HCT116 (cell line): ENCODE measurements at regions not wholly inside any gene's neighbourhood (a gene's known extent, or its start where the extent isn't known, plus 50 kb on each side); places are given as distances from the start of the nearest gene placed in this dataset.

ENCODE experiments used
- ATAC-seq: fragments of 200-7000 bp; cut with Tn5 transposase; 2 replicates; pipeline ENCODE4 v1.9.1; 2020; ENCODE audit warnings: mild to moderate bottlenecking, moderate library complexity
- BruUV-seq: library from RNA; stranded (reverse); fragments of 400-500 nt; replicated peaks from 2 replicates; lab custom pipeline; 2021; lab: Mats Ljungman, UMichigan
- CTCF ChIA-PET: fragments of 300-600 bp; sonication (Branson Sonifier 250); formaldehyde crosslinking; loops from one replicate; lab custom pipeline; 2021; ENCODE audit warnings: antibody characterized with exemption; lab: Charles Lee
- POLR2A ChIA-PET: fragments of 300-600, 350-600 bp; sonication (Branson Sonifier 250); formaldehyde crosslinking; loops from one replicate; lab custom pipeline; 2021; ENCODE audit warnings: antibody characterized with exemption; lab: Charles Lee
- RAD21 ChIA-PET, 2 experiments: fragments of 300-600 bp; sonication (Branson Sonifier 250); formaldehyde crosslinking; loops; one replicate each; lab custom pipeline; 2023; ENCODE audit warnings: low total read pairs in 2 of 2; ENCODE audit not compliant: uncharacterized antibody in 2 of 2, unreplicated experiment in 2 of 2, low non-redundant PET in 1 of 2; lab: Charles Lee
- DNase-seq: peaks from one replicate; pipeline ENCODE4 v3.0.0-alpha.2; 2010; ENCODE audit warnings: low read depth, low spot score
- H2AFZ ChIP-seq: fragments of 200-600 bp; shearing (Covaris generic), sonication (generic); 2 replicates; pipeline ENCODE4 v1.6.1; 2017; ENCODE audit warnings: low read depth, mixed run types, mixed read lengths, antibody characterized with exemption, low read length; ENCODE audit not compliant: poor library complexity, severe bottlenecking
- H3K27ac ChIP-seq: 2 replicates; pipeline ENCODE4 v1.5.1; 2012; ENCODE audit warnings: low read depth, low read length
- H3K27me3 ChIP-seq: fragments of 200-600 bp; sonication (generic); 2 replicates; pipeline ENCODE4 v1.6.1; 2016; ENCODE audit warnings: mixed run types, low read length, mixed read lengths; ENCODE audit not compliant: insufficient read depth
- H3K36me3 ChIP-seq, 2 experiments: fragments of 200-500 bp in 1 of 2; fragments of 200-600 bp in 1 of 2; sonication (Bioruptor generic) in 1 of 2; sonication (generic) in 1 of 2; 2 replicates each; pipeline versions ENCODE4 v1.5.1 to v1.6.1; 2014 to 2016; ENCODE audit warnings: low read length in 2 of 2, inconsistent platforms in 1 of 2, mixed read lengths in 1 of 2, mixed run types in 1 of 2; ENCODE audit not compliant: insufficient read depth in 2 of 2, control insufficient read depth in 1 of 2
- H3K4me1 ChIP-seq, 2 experiments: fragments of 200-600 bp in 1 of 2; sonication (generic) in 1 of 2; 2 replicates each; pipeline versions ENCODE4 v1.5.1 to v1.6.1; 2012 to 2017; ENCODE audit warnings: low read length in 2 of 2, inconsistent platforms in 1 of 2, mild to moderate bottlenecking in 1 of 2, mixed read lengths in 1 of 2, mixed run types in 1 of 2, moderate library complexity in 1 of 2; ENCODE audit not compliant: insufficient read depth in 2 of 2, control insufficient read depth in 1 of 2
- H3K4me2 ChIP-seq: fragments of 200-600 bp; sonication (generic); 2 replicates; pipeline ENCODE4 v1.6.1; 2017; ENCODE audit warnings: mixed run types, low read length, mixed read lengths
- H3K4me3 ChIP-seq, 2 experiments: fragments of 200-600 bp in 1 of 2; sonication (generic) in 1 of 2; replicated peaks in 1 of 2; 2 replicates each; pipeline ENCODE4 v1.5.1; 2011 to 2016; ENCODE audit warnings: low read length in 2 of 2, control low read depth in 1 of 2, low read depth in 1 of 2, mild to moderate bottlenecking in 1 of 2, mixed read lengths in 1 of 2, mixed run types in 1 of 2
- H3K79me2 ChIP-seq: fragments of 200-600 bp; sonication (generic); 2 replicates; pipeline ENCODE4 v1.6.1; 2017; ENCODE audit warnings: mild to moderate bottlenecking, mixed run types, low read length, moderate library complexity, mixed read lengths; ENCODE audit not compliant: insufficient read depth
- H3K9ac ChIP-seq: fragments of 200-600 bp; sonication (generic); 2 replicates; pipeline ENCODE4 v1.6.1; 2016; ENCODE audit warnings: low read length, mixed read lengths
- H3K9me2 ChIP-seq: fragments of 200-600 bp; sonication (generic), shearing (Covaris generic); 2 replicates; pipeline ENCODE4 v1.6.1; 2017; ENCODE audit warnings: mixed run types, mild to moderate bottlenecking, moderate library complexity; ENCODE audit not compliant: insufficient read depth
- H3K9me3 ChIP-seq, 2 experiments: fragments of 200-500 bp in 1 of 2; fragments of 200-600 bp in 1 of 2; sonication (Bioruptor generic) in 1 of 2; sonication (generic) in 1 of 2; 2 replicates each; pipeline ENCODE4 v1.6.1; 2014 to 2017; ENCODE audit warnings: low read length in 2 of 2, mixed read lengths in 2 of 2, inconsistent platforms in 1 of 2, low read depth in 1 of 2, mild to moderate bottlenecking in 1 of 2, mixed run types in 1 of 2, moderate library complexity in 1 of 2; ENCODE audit not compliant: control insufficient read depth in 1 of 2, insufficient read depth in 1 of 2
- H4K20me1 ChIP-seq: fragments of 200-600 bp; sonication (generic), shearing (Covaris generic); 2 replicates; pipeline ENCODE4 v1.6.1; 2017; ENCODE audit warnings: mixed run types, mild to moderate bottlenecking, moderate library complexity; ENCODE audit not compliant: insufficient read depth
- CBX3 ChIP-seq: IDR thresholded peaks from 2 replicates; pipeline ENCODE4 v1.6.1; 2012; ENCODE audit warnings: low read depth
- CEBPB ChIP-seq: IDR thresholded peaks from 2 replicates; pipeline ENCODE4 v1.6.1; 2012; ENCODE audit warnings: low read depth
- EGR1 ChIP-seq: IDR thresholded peaks from 2 replicates; pipeline ENCODE4 v1.6.1; 2012; ENCODE audit warnings: low read depth
- EZH2 ChIP-seq: fragments of 200-600 bp; sonication (generic); IDR thresholded peaks from 2 replicates; pipeline ENCODE4 v1.6.1; 2017; ENCODE audit warnings: antibody characterized with exemption, mixed run types
- EZH2phosphoT487 ChIP-seq: fragments of 200-600 bp; IDR thresholded peaks from 2 replicates; pipeline ENCODE4 v1.6.1; 2018; ENCODE audit warnings: antibody characterized with exemption, borderline replicate concordance
- FOSL1 ChIP-seq: IDR thresholded peaks from 2 replicates; pipeline ENCODE4 v1.6.1; 2012; ENCODE audit warnings: low read depth
- POLR2A ChIP-seq: IDR thresholded peaks from 2 replicates; pipeline ENCODE4 v1.7.0; 2011; ENCODE audit warnings: borderline replicate concordance; ENCODE audit not compliant: insufficient read depth, insufficient read length; ENCODE audit errors: extremely low read depth
- POLR2AphosphoS5 ChIP-seq: IDR thresholded peaks from 2 replicates; pipeline ENCODE4 v1.6.1; 2011; ENCODE audit warnings: mild to moderate bottlenecking, low read depth, low read length, moderate library complexity
- RAD21 ChIP-seq: IDR thresholded peaks from 2 replicates; pipeline ENCODE4 v1.6.1; 2012; ENCODE audit warnings: low read depth, mild to moderate bottlenecking
- SIN3A ChIP-seq: IDR thresholded peaks from 2 replicates; pipeline ENCODE4 v1.6.1; 2012; ENCODE audit warnings: low read depth
- SP1 ChIP-seq: IDR thresholded peaks from 2 replicates; pipeline ENCODE4 v1.6.1; 2012; ENCODE audit warnings: low read depth
- SRF ChIP-seq: IDR thresholded peaks from 2 replicates; pipeline ENCODE4 v1.6.1; 2012; ENCODE audit warnings: low read depth
- TCF7L2 ChIP-seq: IDR thresholded peaks from 2 replicates; pipeline ENCODE4 v1.7.0; 2011; ENCODE audit warnings: borderline replicate concordance, inconsistent platforms; ENCODE audit not compliant: insufficient read depth, insufficient read length; ENCODE audit errors: extremely low read depth
- ZFX ChIP-seq: fragments of 450-650 bp; IDR thresholded peaks from 2 replicates; pipeline ENCODE4 v1.6.1; 2017
- intact Hi-C: fragments of 100-400 bp; cut with micrococcal nuclease; formaldehyde crosslinking; loops from 2 replicates; pipeline ENCODE4 v1.10.0; 2022
- TF ChIP-seq, protein P1 (sequence below), 3 experiments: fragments of 200-600 bp in 1 of 3; sonication (generic) in 1 of 3; IDR thresholded peaks in 2 of 3; conservative IDR thresholded peaks in 1 of 3; 2 replicates each; pipeline ENCODE4 v1.5.1; 2012 to 2017; ENCODE audit warnings: low read depth in 2 of 3, low read length in 2 of 3, antibody characterized with exemption in 1 of 3, borderline replicate concordance in 1 of 3, control low read depth in 1 of 3, mild to moderate bottlenecking in 1 of 3, mixed read lengths in 1 of 3, mixed run types in 1 of 3, moderate library complexity in 1 of 3; ENCODE audit not compliant: insufficient read depth in 1 of 3
- TF ChIP-seq, protein P2 (sequence below): IDR thresholded peaks from 2 replicates; pipeline ENCODE4 v1.6.1; 2012
- TF ChIP-seq, protein P3 (sequence below): IDR thresholded peaks from 2 replicates; pipeline ENCODE4 v1.6.1; 2012; ENCODE audit warnings: low read depth
- TF ChIP-seq, protein P4 (sequence below): IDR thresholded peaks from 2 replicates; pipeline ENCODE4 v1.6.1; 2011; ENCODE audit warnings: mild to moderate bottlenecking, low read length, moderate library complexity; ENCODE audit not compliant: insufficient replicate concordance; ENCODE audit errors: extremely low read depth

GRCh38 chr14:71336489-71337192, 429.4 kb downstream of the PCNX1 start:
- Histone ChIP-seq H3K9me2 (no peaks in the 10 kb centered on the region), H3K36me3 (no peaks in the 10 kb centered on the region), H3K4me3 (no peak overlapping the region), H3K27me3 (no peaks in the 10 kb centered on the region), H3K4me1 (no peaks in the 10 kb centered on the region), H2AFZ (no peak overlapping the region), H3K4me2 (no peak overlapping the region), H3K79me2 (peaks cover 52% of the 10 kb centered on the region), H4K20me1 (no peaks in the 10 kb centered on the region), H3K9me3 (no peaks in the 10 kb centered on the region), H3K9ac (no peak overlapping the region), H3K27ac (no peak overlapping the region)
- ChIA-PET POLR2A (no interaction called here), CTCF (no interaction called here), RAD21 (no interaction called here)
- DNase-seq (no peak), ATAC-seq (no peak)
- intact Hi-C loops = no loop called here
- TF ChIP-seq POLR2A (no peak), FOSL1 (no peak), SP1 (no peak), TCF7L2 (no peak), EGR1 (no peak), EZH2phosphoT487 (no peak), CBX3 (no peak), EZH2 (no peak), SRF (no peak), CEBPB (no peak), RAD21 (no peak), SIN3A (no peak), ZFX (no peak), POLR2AphosphoS5 (no peak)
- TF ChIP-seq, protein P1, sequence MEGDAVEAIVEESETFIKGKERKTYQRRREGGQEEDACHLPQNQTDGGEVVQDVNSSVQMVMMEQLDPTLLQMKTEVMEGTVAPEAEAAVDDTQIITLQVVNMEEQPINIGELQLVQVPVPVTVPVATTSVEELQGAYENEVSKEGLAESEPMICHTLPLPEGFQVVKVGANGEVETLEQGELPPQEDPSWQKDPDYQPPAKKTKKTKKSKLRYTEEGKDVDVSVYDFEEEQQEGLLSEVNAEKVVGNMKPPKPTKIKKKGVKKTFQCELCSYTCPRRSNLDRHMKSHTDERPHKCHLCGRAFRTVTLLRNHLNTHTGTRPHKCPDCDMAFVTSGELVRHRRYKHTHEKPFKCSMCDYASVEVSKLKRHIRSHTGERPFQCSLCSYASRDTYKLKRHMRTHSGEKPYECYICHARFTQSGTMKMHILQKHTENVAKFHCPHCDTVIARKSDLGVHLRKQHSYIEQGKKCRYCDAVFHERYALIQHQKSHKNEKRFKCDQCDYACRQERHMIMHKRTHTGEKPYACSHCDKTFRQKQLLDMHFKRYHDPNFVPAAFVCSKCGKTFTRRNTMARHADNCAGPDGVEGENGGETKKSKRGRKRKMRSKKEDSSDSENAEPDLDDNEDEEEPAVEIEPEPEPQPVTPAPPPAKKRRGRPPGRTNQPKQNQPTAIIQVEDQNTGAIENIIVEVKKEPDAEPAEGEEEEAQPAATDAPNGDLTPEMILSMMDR (IDR thresholded peaks at IDR 0.05 in 2 of 3, conservative IDR thresholded peaks at IDR 0.05 in 1 of 3; ENCODE audit: borderline replicate concordance in 1 of 3, insufficient read depth in 1 of 3, low read depth in 2 of 3, low read length in 2 of 3) = no peak
- TF ChIP-seq, protein P2, sequence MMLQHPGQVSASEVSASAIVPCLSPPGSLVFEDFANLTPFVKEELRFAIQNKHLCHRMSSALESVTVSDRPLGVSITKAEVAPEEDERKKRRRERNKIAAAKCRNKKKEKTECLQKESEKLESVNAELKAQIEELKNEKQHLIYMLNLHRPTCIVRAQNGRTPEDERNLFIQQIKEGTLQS = no peak
- TF ChIP-seq, protein P3, sequence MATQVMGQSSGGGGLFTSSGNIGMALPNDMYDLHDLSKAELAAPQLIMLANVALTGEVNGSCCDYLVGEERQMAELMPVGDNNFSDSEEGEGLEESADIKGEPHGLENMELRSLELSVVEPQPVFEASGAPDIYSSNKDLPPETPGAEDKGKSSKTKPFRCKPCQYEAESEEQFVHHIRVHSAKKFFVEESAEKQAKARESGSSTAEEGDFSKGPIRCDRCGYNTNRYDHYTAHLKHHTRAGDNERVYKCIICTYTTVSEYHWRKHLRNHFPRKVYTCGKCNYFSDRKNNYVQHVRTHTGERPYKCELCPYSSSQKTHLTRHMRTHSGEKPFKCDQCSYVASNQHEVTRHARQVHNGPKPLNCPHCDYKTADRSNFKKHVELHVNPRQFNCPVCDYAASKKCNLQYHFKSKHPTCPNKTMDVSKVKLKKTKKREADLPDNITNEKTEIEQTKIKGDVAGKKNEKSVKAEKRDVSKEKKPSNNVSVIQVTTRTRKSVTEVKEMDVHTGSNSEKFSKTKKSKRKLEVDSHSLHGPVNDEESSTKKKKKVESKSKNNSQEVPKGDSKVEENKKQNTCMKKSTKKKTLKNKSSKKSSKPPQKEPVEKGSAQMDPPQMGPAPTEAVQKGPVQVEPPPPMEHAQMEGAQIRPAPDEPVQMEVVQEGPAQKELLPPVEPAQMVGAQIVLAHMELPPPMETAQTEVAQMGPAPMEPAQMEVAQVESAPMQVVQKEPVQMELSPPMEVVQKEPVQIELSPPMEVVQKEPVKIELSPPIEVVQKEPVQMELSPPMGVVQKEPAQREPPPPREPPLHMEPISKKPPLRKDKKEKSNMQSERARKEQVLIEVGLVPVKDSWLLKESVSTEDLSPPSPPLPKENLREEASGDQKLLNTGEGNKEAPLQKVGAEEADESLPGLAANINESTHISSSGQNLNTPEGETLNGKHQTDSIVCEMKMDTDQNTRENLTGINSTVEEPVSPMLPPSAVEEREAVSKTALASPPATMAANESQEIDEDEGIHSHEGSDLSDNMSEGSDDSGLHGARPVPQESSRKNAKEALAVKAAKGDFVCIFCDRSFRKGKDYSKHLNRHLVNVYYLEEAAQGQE = no peak
- TF ChIP-seq, protein P4, sequence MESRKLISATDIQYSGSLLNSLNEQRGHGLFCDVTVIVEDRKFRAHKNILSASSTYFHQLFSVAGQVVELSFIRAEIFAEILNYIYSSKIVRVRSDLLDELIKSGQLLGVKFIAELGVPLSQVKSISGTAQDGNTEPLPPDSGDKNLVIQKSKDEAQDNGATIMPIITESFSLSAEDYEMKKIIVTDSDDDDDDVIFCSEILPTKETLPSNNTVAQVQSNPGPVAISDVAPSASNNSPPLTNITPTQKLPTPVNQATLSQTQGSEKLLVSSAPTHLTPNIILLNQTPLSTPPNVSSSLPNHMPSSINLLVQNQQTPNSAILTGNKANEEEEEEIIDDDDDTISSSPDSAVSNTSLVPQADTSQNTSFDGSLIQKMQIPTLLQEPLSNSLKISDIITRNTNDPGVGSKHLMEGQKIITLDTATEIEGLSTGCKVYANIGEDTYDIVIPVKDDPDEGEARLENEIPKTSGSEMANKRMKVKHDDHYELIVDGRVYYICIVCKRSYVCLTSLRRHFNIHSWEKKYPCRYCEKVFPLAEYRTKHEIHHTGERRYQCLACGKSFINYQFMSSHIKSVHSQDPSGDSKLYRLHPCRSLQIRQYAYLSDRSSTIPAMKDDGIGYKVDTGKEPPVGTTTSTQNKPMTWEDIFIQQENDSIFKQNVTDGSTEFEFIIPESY = no peak
- no TSS peak for BruUV-seq
